ENCODE measurements at regions not wholly inside any gene's neighbourhood (a gene's known extent, or its start where the extent isn't known, plus 50 kb on each side); places are given as distances from the start of the nearest gene placed in this dataset.

DNA sequence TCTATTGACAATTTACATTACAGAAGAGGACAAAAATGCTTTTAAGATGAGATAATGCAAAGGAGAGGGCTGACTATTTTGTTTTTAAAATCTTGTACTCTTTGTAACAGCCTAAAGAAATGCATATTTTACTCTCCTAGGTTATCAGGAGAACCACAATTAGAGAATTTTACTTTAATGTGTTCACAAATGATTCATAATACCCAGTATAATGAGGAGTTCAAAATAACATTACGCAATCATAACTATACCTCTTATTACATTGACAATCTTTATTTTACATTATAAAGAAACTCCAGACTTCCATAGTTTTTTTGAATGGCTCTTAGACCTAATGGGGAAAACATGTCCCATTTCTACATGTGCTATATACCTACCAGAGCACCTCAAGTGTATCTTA, 1089.7 kb downstream of the PCDH17 start:
- H3K79me2 ChIP-seq (ENCODE audit: insufficient read depth, low read length) = no peaks in the 10 kb centered on the region
- H3K4me2 ChIP-seq (ENCODE audit: low read depth, low read length, poor library complexity, severe bottlenecking) = no peak overlapping the region
- H3K9ac ChIP-seq (ENCODE audit: low read depth, low read length, poor library complexity, severe bottlenecking) = no peak overlapping the region
- no peaks in the 10 kb centered on the region for H4K20me1 ChIP-seq (ENCODE audit: insufficient read depth, low read length, poor library complexity, severe bottlenecking)
- H3F3A ChIP-seq (ENCODE audit: low read depth) = no peaks in the 10 kb centered on the region
- H3K4me3 ChIP-seq (ENCODE audit: low read length, poor library complexity, severe bottlenecking) = no peak overlapping the region
- H3K4me1 ChIP-seq (ENCODE audit: insufficient read depth, low read length, poor library complexity, severe bottlenecking) = no peaks in the 10 kb centered on the region
- H3K9me2 ChIP-seq (replicated peaks; ENCODE audit: low read depth, low read length) = no peaks in the 10 kb centered on the region; the same call in 1 of the 2 replicates
- no peaks in the 10 kb centered on the region for H3K9me3 ChIP-seq (ENCODE audit: insufficient read depth, low read depth, low read length)
- H3K27me3 ChIP-seq (ENCODE audit: insufficient read depth, low read length, poor library complexity, severe bottlenecking) = no peaks in the 10 kb centered on the region
- TF ChIP-seq, protein P1, sequence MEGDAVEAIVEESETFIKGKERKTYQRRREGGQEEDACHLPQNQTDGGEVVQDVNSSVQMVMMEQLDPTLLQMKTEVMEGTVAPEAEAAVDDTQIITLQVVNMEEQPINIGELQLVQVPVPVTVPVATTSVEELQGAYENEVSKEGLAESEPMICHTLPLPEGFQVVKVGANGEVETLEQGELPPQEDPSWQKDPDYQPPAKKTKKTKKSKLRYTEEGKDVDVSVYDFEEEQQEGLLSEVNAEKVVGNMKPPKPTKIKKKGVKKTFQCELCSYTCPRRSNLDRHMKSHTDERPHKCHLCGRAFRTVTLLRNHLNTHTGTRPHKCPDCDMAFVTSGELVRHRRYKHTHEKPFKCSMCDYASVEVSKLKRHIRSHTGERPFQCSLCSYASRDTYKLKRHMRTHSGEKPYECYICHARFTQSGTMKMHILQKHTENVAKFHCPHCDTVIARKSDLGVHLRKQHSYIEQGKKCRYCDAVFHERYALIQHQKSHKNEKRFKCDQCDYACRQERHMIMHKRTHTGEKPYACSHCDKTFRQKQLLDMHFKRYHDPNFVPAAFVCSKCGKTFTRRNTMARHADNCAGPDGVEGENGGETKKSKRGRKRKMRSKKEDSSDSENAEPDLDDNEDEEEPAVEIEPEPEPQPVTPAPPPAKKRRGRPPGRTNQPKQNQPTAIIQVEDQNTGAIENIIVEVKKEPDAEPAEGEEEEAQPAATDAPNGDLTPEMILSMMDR (conservative IDR thresholded peaks at IDR 0.05; ENCODE audit: low read length) = no peak
- no peak for TF ChIP-seq EZH2phosphoT487 (IDR thresholded peaks at IDR 0.05; ENCODE audit: borderline replicate concordance)
- no peak overlapping the region for H2AFZ ChIP-seq (ENCODE audit: low read length)
- H3K36me3 ChIP-seq (ENCODE audit: insufficient read depth, low read length) = no peaks in the 10 kb centered on the region

DNA sequence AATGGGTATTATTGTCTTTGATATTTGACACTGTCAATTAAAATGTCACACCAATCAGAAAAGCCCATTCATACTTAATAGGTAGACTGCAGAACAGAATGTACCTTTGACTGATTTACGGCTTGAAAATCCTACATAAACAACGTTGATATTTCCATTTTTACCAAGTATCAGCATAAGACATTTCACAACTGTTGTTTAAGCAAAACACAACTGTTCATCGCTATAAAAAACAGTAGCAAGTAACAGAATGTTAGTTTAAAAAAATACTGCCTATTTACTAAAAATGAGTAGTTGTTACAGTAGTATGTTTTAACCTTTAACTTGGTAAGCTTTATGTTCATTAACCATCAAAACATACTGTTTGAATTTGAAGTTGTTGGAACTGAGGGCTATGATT, 1096.6 kb downstream of the PCDH17 start:
- no peaks in the 10 kb centered on the region for H3K36me3 ChIP-seq (ENCODE audit: insufficient read depth, low read length)
- H2AFZ ChIP-seq (ENCODE audit: low read length) = no peak overlapping the region
- TF ChIP-seq, protein P1 (conservative IDR thresholded peaks at IDR 0.05; ENCODE audit: low read length) = no peak
- TF ChIP-seq EZH2phosphoT487 (IDR thresholded peaks at IDR 0.05; ENCODE audit: borderline replicate concordance) = no peak
- H4K20me1 ChIP-seq (ENCODE audit: insufficient read depth, low read length, poor library complexity, severe bottlenecking) = no peaks in the 10 kb centered on the region
- H3K9ac ChIP-seq (ENCODE audit: low read depth, low read length, poor library complexity, severe bottlenecking) = no peak overlapping the region
- H3K4me1 ChIP-seq (ENCODE audit: insufficient read depth, low read length, poor library complexity, severe bottlenecking) = no peaks in the 10 kb centered on the region
- no peak overlapping the region for H3K4me3 ChIP-seq (ENCODE audit: low read length, poor library complexity, severe bottlenecking)
- H3K4me2 ChIP-seq (ENCODE audit: low read depth, low read length, poor library complexity, severe bottlenecking) = no peak overlapping the region
- H3K9me2 ChIP-seq (replicated peaks; ENCODE audit: low read depth, low read length) = no peaks in the 10 kb centered on the region
- H3K9me3 ChIP-seq (ENCODE audit: insufficient read depth, low read depth, low read length) = no peaks in the 10 kb centered on the region
- H3K27me3 ChIP-seq (ENCODE audit: insufficient read depth, low read length, poor library complexity, severe bottlenecking) = no peaks in the 10 kb centered on the region
- no peaks in the 10 kb centered on the region for H3K79me2 ChIP-seq (ENCODE audit: insufficient read depth, low read length)
- H3F3A ChIP-seq (ENCODE audit: low read depth) = no peaks in the 10 kb centered on the region

DNA sequence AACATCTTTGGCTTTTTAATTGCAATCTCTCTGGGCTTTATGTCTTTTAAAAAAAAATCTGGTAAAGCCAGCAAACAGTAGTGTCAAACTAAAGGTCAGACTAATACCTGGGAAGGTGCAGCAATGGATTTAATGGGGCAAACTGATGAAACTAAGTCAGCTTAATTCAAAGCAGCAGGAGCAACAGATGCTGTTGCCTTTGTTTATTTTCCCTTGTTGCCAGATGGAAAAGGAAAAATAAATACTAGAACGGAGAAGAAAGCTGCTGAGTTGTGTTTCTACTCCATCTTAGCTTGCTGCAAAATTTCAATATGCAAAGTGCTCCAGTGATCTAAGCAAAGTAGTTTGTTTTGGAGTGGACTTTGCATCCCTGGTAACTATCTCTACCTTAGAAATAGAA, 1097.8 kb downstream of the PCDH17 start:
- Histone ChIP-seq H3K4me3 (ENCODE audit: low read length, poor library complexity, severe bottlenecking) (no peak overlapping the region), H3K9me3 (ENCODE audit: insufficient read depth, low read depth, low read length) (no peaks in the 10 kb centered on the region), H3K4me2 (ENCODE audit: low read depth, low read length, poor library complexity, severe bottlenecking) (no peak overlapping the region), H3K36me3 (ENCODE audit: insufficient read depth, low read length) (no peaks in the 10 kb centered on the region), H3K79me2 (ENCODE audit: insufficient read depth, low read length) (no peaks in the 10 kb centered on the region), H3K9me2 (replicated peaks; ENCODE audit: low read depth, low read length) (no peaks in the 10 kb centered on the region), H2AFZ (ENCODE audit: low read length) (no peak overlapping the region), H3K4me1 (ENCODE audit: insufficient read depth, low read length, poor library complexity, severe bottlenecking) (no peaks in the 10 kb centered on the region), H3F3A (ENCODE audit: low read depth) (no peaks in the 10 kb centered on the region), H4K20me1 (ENCODE audit: insufficient read depth, low read length, poor library complexity, severe bottlenecking) (no peaks in the 10 kb centered on the region), H3K9ac (ENCODE audit: low read depth, low read length, poor library complexity, severe bottlenecking) (no peak overlapping the region), H3K27me3 (ENCODE audit: insufficient read depth, low read length, poor library complexity, severe bottlenecking) (no peaks in the 10 kb centered on the region)
- no peak for TF ChIP-seq EZH2phosphoT487 (IDR thresholded peaks at IDR 0.05; ENCODE audit: borderline replicate concordance)
- TF ChIP-seq, protein P1 (conservative IDR thresholded peaks at IDR 0.05; ENCODE audit: low read length) = no peak
